IMR-90 (cell line): ENCODE measurements at regions not wholly inside any gene's neighbourhood (a gene's known extent, or its start where the extent isn't known, plus 50 kb on each side); places are given as distances from the start of the nearest gene placed in this dataset.

Experiments used
- ATAC-seq: fragments of 200-7000 bp; cut with Tn5 transposase; 2 replicates; pipeline ENCODE4 v1.9.1; 2020; ENCODE audit warnings: low read depth, mild to moderate bottlenecking, moderate library complexity
- BruUV-seq: library from RNA; stranded (reverse); fragments of 400-500 nt; replicated peaks from 2 replicates; lab custom pipeline; 2021; lab: Mats Ljungman, UMichigan
- CTCF ChIA-PET: fragments of 300-600 bp; formaldehyde crosslinking; extraction: SDS; loops from one replicate; lab custom pipeline; 2021; ENCODE audit warnings: antibody characterized with exemption; lab: Yijun Ruan, JAX
- POLR2A ChIA-PET: fragments of 300-600 bp; sonication (Branson Sonifier 250); formaldehyde crosslinking; loops from one replicate; lab custom pipeline; 2022; ENCODE audit warnings: antibody characterized with exemption; ENCODE audit not compliant: unreplicated experiment; lab: Charles Lee
- DNase-seq: peaks from one replicate; pipeline ENCODE4 v3.0.0; 2013
- H2AFZ ChIP-seq: replicated peaks from 2 replicates; pipeline ENCODE3; 2013; ENCODE audit warnings: low read length, mild to moderate bottlenecking; ENCODE audit not compliant: poor library complexity
- H2AK5ac ChIP-seq: 2 replicates; pipeline ENCODE4 v1.6.1; 2013; ENCODE audit warnings: low read depth, low read length, inconsistent platforms
- H2AK9ac ChIP-seq: replicated peaks from 2 replicates; pipeline ENCODE3; 2013; ENCODE audit warnings: mild to moderate bottlenecking, low read depth, low read length, moderate library complexity; ENCODE audit not compliant: poor library complexity
- H2BK120ac ChIP-seq: 2 replicates; pipeline ENCODE4 v1.6.1; 2013; ENCODE audit warnings: low read depth, low read length, inconsistent platforms
- H2BK15ac ChIP-seq: 3 replicates; pipeline ENCODE4 v1.6.1; 2013; ENCODE audit warnings: low read depth, low read length, inconsistent platforms
- H2BK20ac ChIP-seq: 2 replicates; pipeline ENCODE4 v1.6.1; 2013; ENCODE audit warnings: low read depth, mild to moderate bottlenecking, inconsistent platforms, low read length, moderate library complexity
- H2BK5ac ChIP-seq: 2 replicates; pipeline ENCODE4 v1.6.1; 2013; ENCODE audit warnings: mild to moderate bottlenecking, low read depth, low read length, inconsistent platforms; ENCODE audit not compliant: poor library complexity, severe bottlenecking
- H3K14ac ChIP-seq: replicated peaks from 2 replicates; pipeline ENCODE4 v1.6.1; 2013; ENCODE audit warnings: low read depth, low read length, inconsistent platforms
- H3K18ac ChIP-seq: 2 replicates; pipeline ENCODE4 v1.6.1; 2013; ENCODE audit warnings: low read depth, low read length, control low read depth
- H3K23ac ChIP-seq: 2 replicates; pipeline ENCODE4 v1.6.1; 2013; ENCODE audit warnings: low read depth, low read length, inconsistent platforms
- H3K27ac ChIP-seq: 2 replicates; pipeline ENCODE4 v1.5.1; 2013; ENCODE audit warnings: mild to moderate bottlenecking, control low read depth, low read length; ENCODE audit not compliant: insufficient read depth
- H3K27me3 ChIP-seq: 2 replicates; pipeline ENCODE4 v1.6.1; 2013; ENCODE audit warnings: low read length; ENCODE audit not compliant: control insufficient read depth, insufficient read depth
- H3K36me3 ChIP-seq: 2 replicates; pipeline ENCODE4 v1.6.1; 2013; ENCODE audit warnings: low read length, mixed read lengths; ENCODE audit not compliant: control insufficient read depth, insufficient read depth
- H3K4ac ChIP-seq: 2 replicates; pipeline ENCODE4 v1.6.1; 2013; ENCODE audit warnings: low read depth, low read length, inconsistent platforms
- H3K4me1 ChIP-seq: 2 replicates; pipeline ENCODE4 v1.6.1; 2013; ENCODE audit warnings: low read length, mixed read lengths; ENCODE audit not compliant: control insufficient read depth, insufficient read depth
- H3K4me2 ChIP-seq: 2 replicates; pipeline ENCODE4 v1.6.1; 2013; ENCODE audit warnings: low read depth, mild to moderate bottlenecking, control low read depth, low read length, moderate library complexity
- H3K4me3 ChIP-seq: 2 replicates; pipeline ENCODE4 v1.5.1; 2013; ENCODE audit warnings: low read depth, mild to moderate bottlenecking, control low read depth, low read length, moderate library complexity; ENCODE audit not compliant: insufficient read depth
- H3K56ac ChIP-seq: 2 replicates; pipeline ENCODE4 v1.6.1; 2013; ENCODE audit warnings: low read length, inconsistent platforms; ENCODE audit not compliant: insufficient read depth; ENCODE audit errors: extremely low read depth
- H3K79me1 ChIP-seq, 2 experiments: 2 replicates each; pipeline ENCODE4 v1.6.1; 2013; ENCODE audit warnings: low read length in 2 of 2, inconsistent platforms in 1 of 2, low read depth in 1 of 2
- H3K9ac ChIP-seq: 2 replicates; pipeline ENCODE4 v1.6.1; 2013; ENCODE audit warnings: low read depth, low read length, control low read depth
- H3K9me1 ChIP-seq: 2 replicates; pipeline ENCODE4 v1.6.1; 2013; ENCODE audit warnings: low read length, inconsistent platforms; ENCODE audit not compliant: insufficient read depth
- H3K9me3 ChIP-seq: 2 replicates; pipeline ENCODE4 v1.6.1; 2013; ENCODE audit warnings: low read length; ENCODE audit not compliant: control insufficient read depth, insufficient read depth
- H4K20me1 ChIP-seq: 2 replicates; pipeline ENCODE4 v1.6.1; 2013; ENCODE audit warnings: low read length, inconsistent platforms; ENCODE audit not compliant: insufficient read depth
- H4K5ac ChIP-seq: 2 replicates; pipeline ENCODE4 v1.6.1; 2013; ENCODE audit warnings: mild to moderate bottlenecking, low read depth, low read length, control low read depth
- H4K8ac ChIP-seq, 2 experiments: 2 replicates each; pipeline ENCODE4 v1.6.1; 2013; ENCODE audit warnings: low read depth in 2 of 2, low read length in 2 of 2, control low read depth in 1 of 2, inconsistent platforms in 1 of 2
- H4K91ac ChIP-seq: 2 replicates; pipeline ENCODE4 v1.6.1; 2013; ENCODE audit warnings: low read depth, low read length, inconsistent platforms; ENCODE audit not compliant: insufficient read depth
- CEBPB ChIP-seq: IDR thresholded peaks from 2 replicates; pipeline ENCODE4 v1.6.1; 2012; ENCODE audit warnings: low read depth, low read length, improper control_type of control experiment
- WGBS, 2 experiments: methylation state at CpG; one replicate each; pipeline versions ENCODE4 v1.1.5 to v1.1.7; 2013; ENCODE audit warnings: missing lambda C conversion rate in 2 of 2; ENCODE audit not compliant: insufficient read length in 1 of 2; ENCODE audit errors: extremely low coverage in 2 of 2; 5-methylcytosine and 5-hydroxymethylcytosine counted together
- dilution Hi-C: fragments of 300-500 bp; cut with HindIII; formaldehyde crosslinking; loops from one replicate; pipeline ENCODE4 v1.14.3; 2018; ENCODE audit warnings: low sequenced_read_pairs; ENCODE audit not compliant: unreplicated experiment
- in situ Hi-C: fragments of 300-500 bp; cut with MboI; formaldehyde crosslinking; loops from 3 replicates; pipeline ENCODE4 v1.14.3; 2019; ENCODE audit warnings: low sequenced_read_pairs, inconsistent platforms, mixed read lengths
- intact Hi-C: fragments of 100-400 bp; cut with micrococcal nuclease; formaldehyde crosslinking; loops from 2 replicates; pipeline ENCODE4 v1.10.0; 2022
- TF ChIP-seq, protein P1 (sequence below): conservative IDR thresholded peaks from 2 replicates; pipeline ENCODE4 v1.5.1; 2012; ENCODE audit warnings: mild to moderate bottlenecking, low read depth, low read length, improper control_type of control experiment

DNA sequence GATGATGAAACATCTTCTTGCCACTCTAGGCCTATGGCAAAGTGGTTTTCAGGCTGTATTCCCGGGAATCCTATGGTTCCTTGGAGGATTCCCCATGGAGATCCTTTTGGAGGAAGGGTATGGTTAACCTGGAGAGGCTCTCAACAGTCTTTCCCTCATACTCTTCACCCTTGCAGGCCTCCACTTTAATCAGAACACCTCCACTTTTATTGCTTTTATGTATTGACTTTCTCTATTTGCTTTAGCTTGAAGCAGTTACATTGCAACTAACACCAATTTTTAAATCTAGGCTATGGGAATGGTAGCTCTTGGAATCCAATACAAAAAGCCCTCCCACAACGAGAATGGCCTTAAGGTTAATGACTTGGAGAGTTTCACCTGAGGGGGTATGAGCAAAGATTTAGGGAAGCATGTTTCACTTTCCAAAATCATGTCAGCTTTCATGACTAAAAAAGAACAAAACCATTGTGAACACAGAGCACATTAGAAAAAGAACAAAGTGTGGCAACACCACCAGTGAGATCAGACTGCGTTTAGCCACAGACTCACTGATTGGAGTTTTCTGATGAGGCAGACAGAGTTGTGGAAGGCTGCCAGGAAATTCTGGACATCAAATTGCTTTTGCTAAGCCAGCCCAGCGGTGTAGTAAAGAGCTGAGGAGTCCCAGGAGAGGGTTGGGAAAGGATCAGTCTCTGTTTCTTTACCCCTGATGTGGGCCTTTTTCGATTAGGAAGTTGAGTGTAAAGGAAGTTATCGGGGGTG is 130.4 kb upstream of the BMPER start:
- no peaks in the 10 kb centered on the region for H3K4me1 ChIP-seq
- no peak overlapping the region for H3K4me2 ChIP-seq
- dilution Hi-C loops, result no loop called here
- no peak overlapping the region for H3K4ac ChIP-seq
- H2BK20ac ChIP-seq, result no peak overlapping the region
- no peak overlapping the region for H2BK120ac ChIP-seq
- H4K8ac ChIP-seq, result no peak overlapping the region
- H2AK9ac ChIP-seq, result no peak overlapping the region
- H4K20me1 ChIP-seq, result no peaks in the 10 kb centered on the region
- no peak overlapping the region for H2BK5ac ChIP-seq
- peak; percentile 81 for DNase-seq
- peak; percentile 37 for ATAC-seq
- no peak overlapping the region for H4K5ac ChIP-seq
- no peak overlapping the region for H3K18ac ChIP-seq
- intact Hi-C loops, result no loop called here
- no peak overlapping the region for H2AK5ac ChIP-seq
- in situ Hi-C loops, result no loop called here
- ChIA-PET CTCF (interaction anchor here (1.0 kb wide), 1 partner anchor 33 kb away, joined by 3 read pairs; no protein-coding TSS in a partner anchor), POLR2A (no interaction called here)
- H3K27ac ChIP-seq, result no peak overlapping the region
- no peaks in the 10 kb centered on the region for H3K79me1 ChIP-seq
- H4K91ac ChIP-seq, result no peak overlapping the region
- H3K23ac ChIP-seq, result no peak overlapping the region
- H3K27me3 ChIP-seq, result peaks cover 6% of the 10 kb centered on the region
- no peak overlapping the region for H3K14ac ChIP-seq
- H3K36me3 ChIP-seq, result no peaks in the 10 kb centered on the region
- BruUV-seq, result no TSS peak
- no peak overlapping the region for H2BK15ac ChIP-seq
- no peak overlapping the region for H2AFZ ChIP-seq
- no peaks in the 10 kb centered on the region for H3K9me1 ChIP-seq
- no peak overlapping the region for H3K9ac ChIP-seq
- TF ChIP-seq CEBPB, result peak; percentile 66; the same call in 1 of the 2 replicates
- TF ChIP-seq, protein P1, sequence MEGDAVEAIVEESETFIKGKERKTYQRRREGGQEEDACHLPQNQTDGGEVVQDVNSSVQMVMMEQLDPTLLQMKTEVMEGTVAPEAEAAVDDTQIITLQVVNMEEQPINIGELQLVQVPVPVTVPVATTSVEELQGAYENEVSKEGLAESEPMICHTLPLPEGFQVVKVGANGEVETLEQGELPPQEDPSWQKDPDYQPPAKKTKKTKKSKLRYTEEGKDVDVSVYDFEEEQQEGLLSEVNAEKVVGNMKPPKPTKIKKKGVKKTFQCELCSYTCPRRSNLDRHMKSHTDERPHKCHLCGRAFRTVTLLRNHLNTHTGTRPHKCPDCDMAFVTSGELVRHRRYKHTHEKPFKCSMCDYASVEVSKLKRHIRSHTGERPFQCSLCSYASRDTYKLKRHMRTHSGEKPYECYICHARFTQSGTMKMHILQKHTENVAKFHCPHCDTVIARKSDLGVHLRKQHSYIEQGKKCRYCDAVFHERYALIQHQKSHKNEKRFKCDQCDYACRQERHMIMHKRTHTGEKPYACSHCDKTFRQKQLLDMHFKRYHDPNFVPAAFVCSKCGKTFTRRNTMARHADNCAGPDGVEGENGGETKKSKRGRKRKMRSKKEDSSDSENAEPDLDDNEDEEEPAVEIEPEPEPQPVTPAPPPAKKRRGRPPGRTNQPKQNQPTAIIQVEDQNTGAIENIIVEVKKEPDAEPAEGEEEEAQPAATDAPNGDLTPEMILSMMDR, result no peak
- H3K4me3 ChIP-seq, result no peak overlapping the region
- WGBS, 2 experiments, result 24% methylated on average over 2 of the region's 6 CpGs; no CpG with 5 or more reads in 1 of the 2 experiments
- no peak overlapping the region for H3K56ac ChIP-seq
- no peaks in the 10 kb centered on the region for H3K9me3 ChIP-seq
